Astrocyte of the hippocampus (primary cell): ENCODE measurements at regions not wholly inside any gene's neighbourhood (a gene's known extent, or its start where the extent isn't known, plus 50 kb on each side); places are given as distances from the start of the nearest gene placed in this dataset.

Experiments used
- DNase-seq: peaks from one replicate; pipeline ENCODE4 v3.0.0; 2011; ENCODE audit warnings: low read depth, low spot score

DNA sequence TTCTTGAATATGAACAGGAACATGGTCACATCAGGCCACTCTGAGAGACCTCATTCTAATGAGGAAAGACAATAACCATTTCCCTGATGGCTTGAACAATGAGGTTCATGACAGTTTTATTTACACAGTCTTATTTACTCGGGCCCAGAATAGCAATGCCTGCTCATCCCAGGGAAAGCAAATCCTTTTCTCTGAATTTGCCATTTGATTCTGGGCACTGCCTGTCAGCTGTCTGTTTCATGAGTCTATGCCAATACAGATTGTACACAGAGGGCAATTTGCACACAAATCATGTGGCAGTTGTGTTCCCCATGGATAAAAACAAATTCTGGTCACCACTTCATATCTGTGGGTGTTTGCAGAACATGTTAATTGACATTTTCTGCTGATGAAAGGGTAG lies 492.5 kb downstream of the ACTL7B start:
- no peak for DNase-seq

DNA sequence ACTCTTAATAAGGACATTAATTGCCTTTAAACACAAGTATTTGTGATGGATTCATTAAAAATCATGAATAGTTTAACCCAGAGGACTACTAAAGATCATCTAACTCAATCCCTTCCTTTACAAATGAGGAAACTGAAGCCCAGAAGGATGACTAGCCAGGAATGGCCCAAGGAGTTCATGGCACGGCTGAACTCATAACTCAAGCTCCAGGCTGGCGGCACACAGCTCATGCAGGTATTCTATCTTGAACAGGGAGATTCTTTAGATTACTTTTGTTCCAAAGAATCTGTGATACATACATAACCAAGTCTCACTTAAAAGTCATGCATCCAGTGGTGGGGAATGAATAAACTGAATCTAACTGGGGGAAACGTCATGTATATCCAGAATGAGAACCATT lies 495.5 kb downstream of the ACTL7B start:
- DNase-seq, result no peak

DNA sequence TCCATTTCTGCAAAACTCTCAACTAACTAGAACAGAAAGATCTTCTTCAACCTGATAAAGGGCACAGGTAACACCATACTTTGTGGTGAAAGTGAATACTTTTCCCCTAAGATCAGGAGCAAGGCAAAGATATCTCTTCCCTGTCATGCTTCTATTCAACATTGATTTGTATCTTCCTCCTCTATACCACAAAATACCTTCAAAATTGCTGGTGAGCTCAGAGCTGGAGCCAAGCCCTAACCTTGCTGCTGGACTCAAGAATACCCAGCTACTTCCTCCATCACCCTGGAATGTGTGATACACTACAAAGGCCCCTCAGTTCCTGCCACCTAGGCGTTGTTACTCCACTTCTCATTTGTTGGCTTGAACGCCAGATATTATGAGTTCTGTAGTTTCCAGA lies 499.0 kb downstream of the ACTL7B start:
- DNase-seq, result no peak

DNA sequence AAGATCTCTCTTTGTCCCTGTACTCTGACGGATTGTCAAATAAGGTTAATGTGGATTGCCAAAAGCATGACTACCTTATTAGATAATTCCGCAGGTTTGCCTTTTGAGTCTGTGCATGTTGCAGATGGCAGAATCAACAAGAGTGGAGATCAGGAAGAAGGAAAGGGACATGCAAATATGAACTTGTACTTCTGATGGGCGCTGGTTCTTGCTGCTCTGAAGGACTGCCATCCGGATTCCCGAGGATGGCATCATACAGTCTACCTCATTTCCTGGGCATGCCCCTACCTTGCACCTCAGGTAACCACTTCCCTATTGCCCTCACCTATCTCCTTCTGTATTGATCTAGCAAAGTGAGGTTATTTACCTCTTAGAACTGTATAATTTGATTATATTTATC lies 504.2 kb downstream of the ACTL7B start:
- no peak for DNase-seq

DNA sequence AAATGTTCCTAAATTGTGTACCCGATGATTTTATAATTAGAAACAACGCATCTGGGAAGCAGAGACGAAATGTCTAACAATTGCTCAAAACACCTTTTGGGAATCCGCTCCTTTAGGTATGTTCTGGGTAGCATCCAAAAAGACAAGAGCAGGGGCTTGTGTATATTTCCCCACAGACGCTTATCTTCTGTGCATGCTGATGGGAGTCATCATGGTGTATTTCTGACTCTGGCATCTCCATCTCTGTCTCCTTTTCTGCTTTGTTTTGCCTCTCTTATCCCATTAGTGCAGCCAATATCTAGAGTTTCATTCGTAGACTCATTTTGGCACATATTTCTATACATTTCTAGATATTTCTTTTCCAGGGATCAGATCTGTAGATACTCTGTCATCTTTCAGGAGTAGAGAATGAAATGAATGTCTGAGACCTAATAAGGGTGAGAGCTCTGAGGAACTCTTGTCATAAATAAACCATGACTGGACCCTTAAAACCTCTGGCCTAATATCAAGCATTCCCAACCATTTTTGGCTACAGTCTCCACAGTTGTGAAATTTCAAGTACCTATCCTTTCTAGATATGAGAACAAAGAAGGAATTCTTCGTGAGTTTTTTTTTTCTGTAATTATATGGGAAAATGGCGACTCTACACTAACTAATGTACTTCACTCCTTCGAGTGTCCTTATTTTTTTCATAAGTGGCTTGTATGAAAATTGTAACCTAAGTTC lies 508.2 kb downstream of the ACTL7B start:
- no peak for DNase-seq

DNA sequence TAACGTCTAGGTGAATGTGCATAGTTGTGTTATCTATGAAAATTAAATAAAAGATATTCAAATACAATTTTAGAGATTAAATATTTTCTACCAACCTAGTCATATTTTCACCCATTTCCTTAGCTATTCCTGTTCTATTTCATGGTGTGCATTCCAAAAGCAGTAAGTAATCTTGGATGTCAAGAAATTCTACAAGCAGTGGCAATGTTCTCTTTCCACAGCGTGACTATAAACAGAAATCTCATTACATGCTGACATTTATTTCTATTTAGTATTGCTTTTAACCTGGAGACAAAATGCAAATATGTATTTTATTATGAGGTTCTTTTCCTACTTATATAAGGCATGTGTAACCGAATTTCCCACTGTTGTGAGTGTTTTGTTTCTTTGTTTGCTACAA lies 510.0 kb downstream of the ACTL7B start:
- no peak for DNase-seq

DNA sequence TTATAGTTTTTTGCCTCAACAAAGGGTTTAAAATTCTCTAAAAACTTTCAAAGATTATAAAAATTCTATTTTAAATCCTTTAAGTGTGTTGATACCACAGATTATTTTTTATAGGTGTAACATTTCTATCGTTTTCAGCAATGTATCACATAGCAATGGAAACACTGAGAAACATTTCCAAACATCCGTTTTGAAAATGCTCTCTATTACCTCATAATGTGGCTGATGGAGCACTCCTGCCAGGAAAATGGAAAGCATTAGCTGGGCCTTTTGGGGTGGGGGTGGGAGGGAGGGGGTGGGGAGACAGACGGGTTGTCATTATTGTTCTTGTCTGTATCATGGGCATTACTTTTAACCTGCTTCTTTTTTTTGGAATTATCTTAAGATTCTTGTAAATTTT lies 516.5 kb downstream of the ACTL7B start:
- no peak for DNase-seq

DNA sequence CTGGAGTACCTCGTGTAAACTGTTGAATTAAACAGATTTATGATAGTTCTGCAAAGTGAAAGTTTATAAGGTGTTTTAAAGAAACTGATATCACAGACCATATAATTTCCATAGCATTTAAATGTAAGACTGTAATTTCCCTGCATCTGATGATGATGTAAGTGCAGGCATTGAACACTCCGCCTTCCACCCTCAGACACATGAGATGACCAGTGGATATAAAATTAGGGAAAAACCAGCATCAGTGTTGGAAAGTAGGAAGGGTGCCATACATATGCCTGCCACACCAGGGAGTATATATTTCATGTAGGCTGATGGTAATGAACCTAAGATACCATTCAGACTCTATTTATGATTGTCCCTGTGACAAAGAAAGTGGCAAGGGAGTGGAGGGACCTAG lies 519.2 kb downstream of the ACTL7B start:
- no peak for DNase-seq

DNA sequence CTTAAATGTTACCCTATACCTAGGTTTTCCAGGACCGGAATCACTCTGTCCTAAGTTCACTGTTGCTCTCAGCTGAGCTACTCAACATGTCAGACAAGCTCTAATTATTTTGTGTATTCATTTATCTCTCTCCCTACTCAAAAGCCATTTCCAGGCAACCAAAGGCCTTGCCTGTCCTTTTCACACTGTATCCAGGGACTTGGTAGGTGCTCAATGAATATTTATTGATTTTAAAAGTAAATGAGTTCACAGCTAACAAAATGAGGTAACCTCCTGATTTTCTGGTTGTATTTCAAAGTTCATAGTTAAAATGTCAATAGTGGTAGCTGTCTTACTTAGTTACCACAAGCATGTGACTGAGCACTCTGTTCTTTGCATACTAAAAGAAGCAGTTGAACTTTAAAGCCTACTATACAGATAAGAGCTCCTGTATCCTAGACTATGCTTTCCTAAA lies 522.2 kb downstream of the ACTL7B start:
- DNase-seq, result peak; percentile 1

DNA sequence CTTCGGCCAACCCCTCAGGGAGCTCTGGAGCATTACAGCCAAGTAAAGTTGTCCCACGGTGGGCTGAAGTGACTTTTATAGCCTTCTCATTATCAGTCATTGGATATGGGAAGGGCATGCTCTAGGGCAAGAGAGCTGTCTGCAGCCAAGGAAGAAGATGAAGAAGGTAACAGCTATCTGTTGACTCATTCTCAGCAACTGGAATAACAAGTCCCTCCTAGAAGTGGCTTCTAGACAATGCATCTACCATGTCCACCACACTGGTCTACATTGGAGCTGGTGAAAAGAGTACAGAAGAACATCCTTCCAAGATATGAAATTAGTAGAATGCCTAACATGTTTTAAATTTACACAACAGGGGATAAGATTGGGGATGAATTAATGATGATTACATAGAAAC lies 524.2 kb downstream of the ACTL7B start:
- no peak for DNase-seq

DNA sequence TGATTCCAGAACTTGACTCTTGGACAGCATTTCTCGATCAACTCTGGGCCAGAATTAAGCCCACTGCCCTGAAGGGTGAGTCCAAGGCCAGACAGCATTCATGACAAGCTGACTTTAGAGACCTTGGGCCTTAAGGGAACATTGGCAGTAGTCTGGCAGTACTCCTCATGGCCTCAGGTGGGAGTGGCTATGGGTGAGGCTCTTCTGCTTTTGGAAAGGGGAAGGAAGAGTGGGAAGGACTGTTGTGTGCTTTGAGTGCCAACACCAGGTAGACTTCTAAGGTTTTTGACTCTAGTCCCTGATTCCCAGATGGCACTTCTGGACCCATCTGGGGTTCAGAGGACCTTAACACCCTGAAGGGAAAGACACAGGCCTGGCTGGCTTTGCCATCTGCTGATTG lies 530.4 kb downstream of the ACTL7B start:
- DNase-seq, result no peak

DNA sequence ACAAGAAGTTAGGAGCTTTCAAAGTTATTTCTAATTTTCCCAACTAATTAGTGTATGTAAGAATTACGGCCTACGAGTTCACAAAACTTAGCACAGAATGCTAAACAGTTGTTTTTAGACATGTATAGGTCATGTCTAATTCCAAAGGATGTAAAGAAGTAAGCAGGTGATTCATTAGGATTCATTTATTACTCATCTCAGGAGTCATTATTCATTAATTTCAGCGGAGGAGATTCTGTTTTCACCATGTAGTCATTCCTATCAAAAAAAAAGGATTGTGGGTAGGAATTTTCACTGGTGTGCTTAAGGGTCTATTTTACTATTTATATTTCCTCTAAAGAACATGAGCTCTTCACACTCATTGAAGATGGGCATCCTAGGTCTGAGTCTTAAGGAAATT lies 532.2 kb downstream of the ACTL7B start:
- no peak for DNase-seq

DNA sequence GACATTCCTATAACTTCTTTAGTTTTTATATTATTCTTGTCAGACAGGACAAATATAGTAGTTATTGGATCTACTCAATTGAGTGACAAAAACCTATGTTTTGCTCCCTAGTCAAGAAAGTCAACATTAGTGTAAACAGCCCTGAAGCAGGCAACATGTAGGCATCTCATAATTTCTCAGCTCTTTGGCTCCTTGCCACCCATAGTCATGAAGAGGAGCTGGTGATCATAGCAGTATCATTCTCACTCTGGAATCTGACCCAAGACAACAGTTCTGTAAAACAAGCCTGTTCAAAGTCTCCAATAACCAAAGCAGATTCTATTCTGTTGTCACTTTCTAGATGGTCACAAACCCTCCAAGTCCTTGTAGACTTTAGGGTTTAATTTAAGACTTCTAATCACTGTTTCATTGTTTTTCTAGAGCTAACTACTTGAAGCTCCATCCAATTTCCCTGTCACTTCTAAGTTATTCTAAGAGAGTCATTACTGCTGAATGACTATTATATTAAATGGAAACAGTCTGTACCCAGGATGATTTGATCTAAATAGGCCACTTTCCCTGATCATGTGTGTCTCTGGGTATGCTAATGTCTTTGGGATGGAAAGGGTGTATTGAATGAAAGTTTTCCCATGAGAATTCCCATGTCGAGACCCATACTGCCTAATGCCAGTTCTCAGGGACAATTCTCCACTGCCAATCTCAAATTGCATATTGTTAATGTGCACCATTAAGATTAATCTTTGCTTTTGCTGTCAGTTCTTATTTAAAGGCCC lies 533.3 kb downstream of the ACTL7B start:
- no peak for DNase-seq

DNA sequence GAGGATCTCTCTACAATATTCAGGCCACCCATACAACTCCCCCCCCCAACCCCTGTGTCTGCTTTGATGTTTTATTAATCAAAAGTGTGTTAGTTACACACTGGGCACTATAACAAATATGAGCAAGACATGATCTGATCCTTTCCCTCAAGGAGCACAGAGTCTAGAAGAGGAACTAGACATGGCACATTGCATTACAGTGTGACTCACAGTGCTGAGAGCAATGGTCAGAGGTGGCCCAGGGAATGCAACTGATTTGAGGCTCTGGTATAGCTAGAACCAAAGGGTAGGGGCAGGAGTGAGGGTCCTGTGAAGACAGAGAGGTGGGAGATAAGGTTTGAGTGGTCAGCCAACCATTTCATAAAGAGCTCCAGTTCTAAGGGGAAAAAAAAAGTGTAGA lies 539.2 kb downstream of the ACTL7B start:
- no peak for DNase-seq

DNA sequence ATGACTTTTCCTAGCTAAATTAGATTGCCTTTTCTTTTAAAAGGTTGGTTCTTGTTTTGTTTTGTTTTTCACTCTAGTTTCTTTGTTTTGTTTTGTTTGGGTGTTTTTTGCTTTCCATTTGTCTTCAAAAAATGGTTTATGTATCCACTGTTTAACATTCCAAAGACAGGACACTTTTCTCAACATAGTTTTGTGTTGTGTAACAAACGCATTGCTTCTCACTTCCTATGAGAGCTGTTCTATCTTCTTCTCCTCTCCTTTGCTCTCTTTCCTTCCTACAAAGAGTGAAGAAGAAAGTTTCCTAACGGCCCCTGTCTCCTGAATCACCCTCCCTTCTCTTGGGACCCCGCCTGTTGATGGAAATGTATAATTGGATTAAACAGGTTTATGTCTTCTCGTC lies 539.7 kb downstream of the ACTL7B start:
- no peak for DNase-seq

DNA sequence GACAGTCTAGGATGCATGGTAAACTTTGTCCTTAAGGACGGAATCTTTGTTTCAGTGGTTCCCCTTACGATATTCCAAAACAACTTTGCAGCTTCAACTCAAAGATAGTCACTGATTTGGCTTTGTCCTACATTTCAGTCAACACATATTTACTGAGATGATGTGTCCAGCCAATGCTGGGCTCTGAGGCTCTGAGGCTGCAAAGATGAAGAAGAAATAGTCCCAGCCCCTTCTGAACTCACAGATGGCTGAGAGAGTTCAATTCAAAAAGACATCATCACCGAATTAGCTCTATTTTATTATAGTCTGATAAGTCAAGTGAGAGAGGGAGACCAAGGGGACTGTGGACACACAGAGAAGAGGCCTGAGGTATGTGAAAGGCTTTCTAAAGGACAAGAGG lies 544.0 kb downstream of the ACTL7B start:
- no peak for DNase-seq

DNA sequence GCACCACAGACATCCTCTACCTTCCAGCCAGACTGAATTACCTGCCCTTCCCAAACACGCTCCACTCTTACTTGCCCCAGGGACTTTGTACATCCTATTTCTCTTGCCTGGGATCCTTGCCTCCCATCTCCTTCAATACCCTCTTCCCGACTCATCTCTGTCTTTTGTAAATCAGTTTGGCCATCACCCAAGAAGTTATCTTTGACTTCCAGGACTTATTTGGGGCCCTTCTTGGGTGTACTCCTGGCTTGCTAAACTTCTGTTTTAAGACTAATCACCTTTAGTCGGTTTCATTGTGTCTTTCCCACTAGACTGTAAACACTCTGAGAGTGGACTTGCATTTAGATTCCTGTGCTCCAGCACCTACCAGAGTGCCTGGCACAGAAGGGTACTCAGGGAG lies 545.6 kb downstream of the ACTL7B start:
- DNase-seq, result no peak

DNA sequence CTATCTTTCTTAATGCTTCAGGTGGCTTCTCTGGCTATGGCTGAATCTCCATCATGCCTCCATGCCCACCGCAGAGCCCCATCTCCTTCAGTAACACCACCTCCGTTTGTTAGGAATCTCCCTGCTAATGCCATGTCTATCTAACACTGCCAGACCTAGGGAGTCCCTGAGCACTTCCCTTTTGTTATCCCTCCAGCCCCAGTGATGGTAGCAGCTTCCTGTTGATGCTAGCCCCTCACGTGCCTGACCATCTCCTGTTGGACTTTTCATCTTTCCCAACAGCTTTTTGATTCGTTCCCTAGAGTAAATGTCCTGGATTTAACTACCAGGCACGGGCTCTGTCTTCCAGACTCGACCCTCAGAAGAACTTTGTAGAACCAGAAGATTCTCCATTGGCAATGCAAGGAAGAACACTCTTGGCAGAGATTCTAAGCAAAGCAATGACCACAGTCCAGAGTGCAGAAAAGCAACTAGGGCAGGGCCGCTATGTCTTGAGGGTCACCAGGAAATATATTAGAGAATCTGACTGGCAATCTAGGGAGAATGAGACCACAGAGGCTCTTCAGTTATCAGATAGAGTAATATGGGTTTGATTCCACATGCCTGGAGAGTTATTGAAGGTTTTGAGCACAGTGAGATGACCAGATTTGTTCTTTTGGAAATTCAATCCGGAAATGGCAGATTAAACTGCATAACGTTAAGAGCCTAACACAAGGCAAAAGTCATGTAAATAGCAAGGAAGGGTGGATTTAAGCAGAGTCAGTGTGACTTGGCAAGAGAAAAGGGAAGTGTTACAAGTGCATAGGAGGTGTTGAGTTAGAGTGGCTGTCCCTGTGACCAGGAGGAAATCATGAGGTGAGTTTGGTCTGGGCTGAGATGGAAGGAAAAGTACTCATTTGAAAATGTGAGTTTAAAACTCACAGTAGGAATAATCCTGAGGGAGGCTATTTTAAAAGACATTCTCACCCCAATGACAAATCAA lies 555.2 kb downstream of the ACTL7B start:
- no peak for DNase-seq

DNA sequence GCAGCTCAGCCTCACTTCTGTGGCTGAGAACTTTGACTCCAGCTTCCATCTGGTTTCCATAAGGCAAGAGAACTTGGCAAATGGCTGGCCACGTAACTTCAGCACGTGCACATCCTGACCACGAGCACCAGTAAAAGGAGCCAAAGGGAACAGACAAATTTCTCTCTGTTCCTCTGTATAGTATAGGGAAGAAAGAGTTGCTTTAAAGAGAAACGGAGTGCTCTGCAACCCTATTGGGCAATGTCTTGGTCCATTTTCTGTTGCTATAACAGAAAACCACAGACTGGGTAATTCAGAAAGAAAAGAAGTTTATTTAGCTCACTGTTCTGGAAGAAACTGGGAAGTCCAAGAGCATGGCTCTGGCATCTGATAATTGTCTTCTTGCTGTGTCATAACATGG lies 558.7 kb downstream of the ACTL7B start:
- peak; percentile 28 for DNase-seq

DNA sequence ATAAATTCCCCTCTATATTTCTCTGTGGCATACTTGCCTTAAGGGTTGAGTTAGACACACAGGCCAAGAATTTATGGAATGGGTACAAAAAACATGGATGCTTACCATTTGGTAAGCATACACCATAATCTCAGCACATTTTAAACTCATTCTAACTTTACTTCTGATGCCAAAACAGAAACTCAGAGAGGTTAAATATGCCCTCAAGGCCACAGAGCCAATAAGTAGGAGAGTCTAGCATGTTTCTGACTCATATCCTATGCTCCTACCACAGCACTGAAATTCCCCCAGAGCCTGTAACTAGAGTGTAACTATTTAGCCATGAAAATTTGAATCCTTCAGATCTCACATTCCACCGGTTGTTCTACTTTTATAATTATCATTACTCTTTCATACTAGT lies 559.7 kb downstream of the ACTL7B start:
- peak; percentile 42 for DNase-seq

DNA sequence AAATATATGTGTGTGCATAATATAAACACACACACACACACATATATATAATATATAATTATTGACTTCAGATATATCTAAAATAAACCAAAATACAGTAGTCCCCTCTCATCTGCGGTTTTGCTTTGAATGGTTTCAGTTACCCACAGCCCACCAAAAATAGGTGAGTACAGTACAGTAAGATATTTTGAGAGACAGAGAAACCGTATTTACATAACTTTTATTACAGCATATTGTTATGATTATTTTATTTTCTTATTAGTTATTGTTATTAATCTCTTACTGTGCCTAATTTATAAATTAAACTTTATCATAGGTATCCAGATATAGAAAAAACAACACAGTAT lies 564.2 kb downstream of the ACTL7B start:
- no peak for DNase-seq
